G401 (cell line): ENCODE measurements at regions not wholly inside any gene's neighbourhood (a gene's known extent, or its start where the extent isn't known, plus 50 kb on each side); places are given as distances from the start of the nearest gene placed in this dataset.

Experiments used
- DNase-seq: peaks from one replicate; pipeline ENCODE4 v3.0.0-alpha.2; 2015; ENCODE audit warnings: low spot score
- in situ Hi-C: cut with HindIII; loops from 2 replicates; pipeline ENCODE4 v1.10.0; 2016; ENCODE audit warnings: low sequenced_read_pairs, mixed read lengths

DNA sequence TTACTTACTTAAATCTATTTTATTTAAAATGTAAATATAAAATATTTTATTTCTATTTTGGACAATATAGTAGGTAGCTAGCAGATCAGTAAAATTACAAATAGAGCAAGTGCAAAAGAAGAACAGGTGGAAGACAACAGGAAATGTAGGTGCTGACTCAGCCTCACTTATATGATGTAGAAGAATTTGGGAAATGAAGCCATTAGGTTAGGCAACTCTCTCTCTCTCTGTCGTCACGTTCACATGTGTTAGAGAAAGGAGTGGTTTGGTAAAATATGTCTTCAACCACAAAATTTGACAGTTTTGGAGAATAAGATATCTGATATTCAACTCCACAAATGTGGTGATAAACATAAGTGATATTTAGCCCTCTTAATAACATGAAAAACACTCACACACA, 532.5 kb upstream of the KCNMB2 start:
- in situ Hi-C loops: no loop called here
- no peak for DNase-seq

DNA sequence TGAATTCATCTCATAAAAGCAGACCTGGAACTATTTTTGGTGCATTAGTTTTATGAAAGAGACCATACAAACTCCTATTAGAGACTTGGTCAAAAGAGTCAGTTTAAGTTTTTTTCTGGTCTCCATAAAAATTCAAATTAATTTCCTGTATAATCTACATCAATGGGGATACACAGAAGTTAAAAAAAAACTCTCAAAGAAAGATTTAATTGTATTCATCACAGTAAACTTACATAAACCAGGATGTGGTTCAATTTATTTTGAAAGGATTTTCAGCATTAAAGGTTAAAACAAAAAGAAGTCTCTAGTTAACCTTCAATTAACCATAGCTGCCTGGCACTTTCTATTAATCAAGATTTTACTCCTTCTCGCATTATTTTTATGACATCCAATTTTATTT, 530.3 kb upstream of the KCNMB2 start:
- DNase-seq: no peak
- in situ Hi-C loops: no loop called here

DNA sequence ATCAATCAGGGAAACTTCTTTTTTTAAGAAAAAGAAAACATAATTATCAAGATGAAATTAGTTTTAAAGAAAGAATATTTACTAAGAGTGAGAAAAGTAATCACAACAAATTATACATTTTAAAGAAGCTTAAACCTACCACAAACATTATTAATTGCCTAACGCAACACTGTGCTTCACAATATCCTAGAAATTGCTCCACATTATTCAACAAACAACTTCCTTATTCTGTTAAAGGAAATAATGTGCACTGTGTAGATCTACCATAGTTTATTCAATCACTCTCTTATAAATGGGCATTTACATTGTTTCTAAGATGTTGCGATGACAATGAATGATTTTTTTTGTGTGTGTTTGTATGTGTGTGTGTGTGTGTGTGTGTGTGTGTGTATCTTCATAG, 525.9 kb upstream of the KCNMB2 start:
- in situ Hi-C loops: no loop called here
- no peak for DNase-seq

DNA sequence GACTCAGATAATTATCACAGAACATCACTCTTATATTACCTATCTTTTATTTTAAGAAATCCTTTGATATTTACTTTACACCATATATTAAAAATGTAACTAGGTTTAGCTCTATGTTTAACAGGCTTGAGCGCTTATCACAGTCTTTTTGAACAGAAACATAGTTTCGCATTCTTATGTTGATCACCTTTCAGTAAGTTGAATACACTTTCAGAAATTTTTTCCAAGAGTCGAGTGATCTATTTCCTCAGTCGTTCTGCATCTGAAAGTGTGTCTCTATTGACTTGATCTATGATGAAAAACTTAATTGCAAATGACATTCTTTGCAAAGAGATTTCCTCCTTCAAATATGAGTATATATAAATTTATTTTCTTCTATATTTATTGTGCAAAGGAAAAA, 516.6 kb upstream of the KCNMB2 start:
- in situ Hi-C loops: no loop called here
- DNase-seq: no peak

DNA sequence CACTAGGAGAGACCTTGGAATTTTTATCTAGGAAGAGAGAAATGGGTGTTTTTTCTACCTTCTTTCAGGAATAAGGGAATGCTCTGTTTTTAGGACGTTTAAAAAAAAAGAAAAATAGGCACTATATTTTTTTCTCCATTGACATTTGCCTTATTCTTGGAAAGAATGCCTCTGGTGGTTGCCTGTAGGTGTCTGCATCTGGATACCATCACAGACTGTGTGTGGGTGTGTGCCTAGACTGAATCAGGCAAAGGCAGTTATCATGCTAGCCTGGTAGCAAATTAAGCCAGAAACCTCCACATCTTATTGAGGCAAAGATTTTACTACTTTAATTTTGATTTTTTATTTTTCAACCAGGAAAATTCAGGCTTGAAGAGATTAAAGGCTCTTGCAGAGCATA, 513.6 kb upstream of the KCNMB2 start:
- in situ Hi-C loops: no loop called here
- DNase-seq: no peak

DNA sequence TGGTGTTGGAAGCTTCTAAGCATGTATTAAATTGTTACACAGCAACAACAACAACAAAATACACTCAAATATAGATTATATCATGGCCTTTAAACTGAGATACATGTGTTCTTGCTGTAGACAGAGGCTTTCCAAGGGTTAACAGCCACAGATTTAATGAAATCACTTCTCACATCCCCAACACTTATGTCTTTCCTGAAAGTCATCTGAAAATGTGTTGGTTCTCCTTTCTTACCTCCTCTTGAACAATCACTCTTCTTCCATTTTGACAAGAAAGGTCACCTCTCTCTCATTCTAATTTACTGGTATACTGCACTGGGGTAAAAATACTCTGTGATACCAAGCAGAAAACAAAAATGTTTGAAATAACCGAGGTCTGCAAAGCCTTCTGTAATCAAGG, 507.3 kb upstream of the KCNMB2 start:
- in situ Hi-C loops: no loop called here
- DNase-seq: no peak

DNA sequence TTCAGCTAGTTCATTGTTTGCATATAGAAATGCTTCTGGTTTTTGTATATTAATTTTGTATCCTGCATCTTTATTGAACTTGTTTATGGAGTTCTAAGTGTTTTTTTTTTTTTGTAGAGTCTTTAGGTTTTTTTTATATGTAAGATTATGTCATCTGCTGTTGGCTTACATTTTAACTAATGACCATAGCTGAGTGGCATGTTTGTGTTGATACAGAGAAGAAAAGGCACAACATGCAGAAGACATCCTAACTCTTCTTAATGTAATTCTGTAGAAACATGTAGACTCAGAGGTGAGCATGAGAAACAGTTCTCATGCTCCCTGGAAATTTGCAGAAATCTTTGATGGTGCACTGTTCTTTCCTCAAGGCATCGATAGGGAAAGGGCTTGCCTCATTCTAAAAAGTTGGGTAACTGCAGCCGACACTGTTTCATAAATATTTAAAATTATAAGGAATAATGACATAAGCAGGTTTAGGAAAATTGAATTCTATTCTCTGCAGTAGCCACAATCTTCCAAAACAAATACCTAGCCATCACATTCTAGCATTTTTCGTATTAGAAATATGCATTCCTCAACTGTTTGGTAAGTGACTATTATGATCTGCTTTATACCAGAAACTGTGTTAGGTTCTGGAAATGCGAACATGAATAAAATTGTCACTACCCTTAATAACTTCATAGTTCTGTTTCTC, 499.6 kb upstream of the KCNMB2 start:
- DNase-seq: no peak
- in situ Hi-C loops: no loop called here

DNA sequence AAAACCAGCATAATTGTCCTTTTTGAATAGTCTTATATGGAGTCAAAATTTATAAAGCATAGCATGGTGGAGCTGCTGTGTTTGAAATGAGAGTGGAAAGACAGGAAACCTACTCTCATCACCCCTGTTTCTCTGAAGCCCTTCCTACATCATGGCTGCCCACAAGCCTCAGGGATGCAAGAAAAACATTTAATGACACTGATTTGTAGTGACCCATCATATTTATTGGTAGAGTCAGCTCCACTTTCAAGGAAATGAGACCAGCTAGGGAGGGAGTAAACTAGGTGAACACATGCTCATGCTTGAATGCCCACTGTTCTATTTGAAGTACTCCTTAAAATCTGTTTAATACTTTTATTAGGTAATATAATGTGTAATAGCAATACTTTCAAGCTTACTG, 494.3 kb upstream of the KCNMB2 start:
- no peak for DNase-seq
- in situ Hi-C loops: no loop called here

DNA sequence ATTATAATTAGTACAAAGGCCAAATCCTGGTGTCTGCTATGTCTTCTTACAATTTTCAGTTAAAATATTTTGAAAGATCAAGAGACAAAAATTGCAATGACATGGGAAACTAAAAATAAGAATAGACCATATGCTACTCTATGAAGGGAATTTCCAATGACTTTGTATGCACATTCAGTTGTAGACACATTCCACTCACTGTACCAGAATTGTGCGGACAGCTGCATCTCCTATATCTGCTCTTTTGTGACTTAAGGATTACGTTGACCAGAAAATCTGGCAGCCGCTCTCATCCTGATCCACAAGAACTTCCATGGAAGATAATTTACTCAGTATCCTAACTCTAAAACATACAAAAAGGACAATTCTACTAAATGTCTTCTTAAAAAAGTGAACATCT, 493.9 kb upstream of the KCNMB2 start:
- no peak for DNase-seq
- in situ Hi-C loops: no loop called here

DNA sequence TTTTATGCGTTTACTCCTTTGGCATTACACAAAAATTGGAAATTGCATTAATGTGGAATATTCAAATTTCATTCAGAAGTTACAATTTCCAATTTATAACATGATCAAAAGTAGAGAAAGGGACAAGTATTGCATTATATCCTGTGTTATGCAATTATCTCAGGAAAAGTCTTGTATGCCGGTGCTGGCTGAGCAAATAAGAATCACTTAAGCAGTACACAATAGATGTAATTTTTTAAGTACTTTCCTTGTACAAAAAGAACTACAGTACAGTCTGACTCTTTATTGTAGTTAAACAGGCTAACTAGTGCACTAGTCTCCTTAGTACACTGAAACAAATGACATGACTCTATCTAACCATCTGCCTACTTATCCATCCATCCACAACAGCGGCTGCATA, 493.2 kb upstream of the KCNMB2 start:
- no peak for DNase-seq
- in situ Hi-C loops: no loop called here

DNA sequence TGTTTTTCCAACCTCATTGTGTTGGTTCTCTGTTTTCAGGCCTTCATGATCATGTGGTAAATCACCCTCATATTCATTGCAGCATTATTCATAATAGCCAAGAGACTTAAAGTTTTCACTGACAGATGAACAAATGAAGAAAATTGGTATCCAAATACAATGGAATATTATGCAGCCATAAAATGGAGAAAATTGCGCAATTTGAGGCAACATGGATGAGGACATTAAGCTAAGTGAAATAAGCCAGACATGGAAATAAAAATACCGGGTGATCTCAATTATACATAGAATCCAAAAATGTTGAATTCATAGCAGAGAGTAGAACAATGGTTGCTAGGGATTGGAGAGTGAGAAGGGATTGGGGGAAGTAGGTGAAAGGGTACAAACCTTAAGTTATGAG, 491.9 kb upstream of the KCNMB2 start:
- in situ Hi-C loops: no loop called here

DNA sequence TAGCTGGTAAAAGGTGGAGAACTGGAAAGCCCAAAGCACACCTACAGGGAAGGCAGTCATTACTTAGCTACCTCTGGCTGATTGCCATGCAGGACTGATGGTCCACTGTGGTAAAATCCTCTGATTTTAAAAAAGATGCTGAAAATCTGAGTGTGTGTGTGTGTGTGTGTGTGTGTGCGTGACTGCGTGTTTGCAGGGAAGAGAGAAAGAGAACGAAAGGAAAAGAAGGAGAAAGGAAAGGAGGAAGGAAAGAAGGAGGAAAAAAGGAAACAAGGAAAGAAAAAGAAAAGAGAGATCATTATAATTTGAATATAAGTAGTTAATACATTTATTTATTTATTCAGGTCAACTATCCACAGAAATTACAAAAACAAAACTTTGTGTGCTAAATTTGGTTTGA, 488.7 kb upstream of the KCNMB2 start:
- DNase-seq: no peak
- in situ Hi-C loops: no loop called here

More for the DNA sequence above, 491.9 kb upstream of the KCNMB2 start:
- DNase-seq: no peak

DNA sequence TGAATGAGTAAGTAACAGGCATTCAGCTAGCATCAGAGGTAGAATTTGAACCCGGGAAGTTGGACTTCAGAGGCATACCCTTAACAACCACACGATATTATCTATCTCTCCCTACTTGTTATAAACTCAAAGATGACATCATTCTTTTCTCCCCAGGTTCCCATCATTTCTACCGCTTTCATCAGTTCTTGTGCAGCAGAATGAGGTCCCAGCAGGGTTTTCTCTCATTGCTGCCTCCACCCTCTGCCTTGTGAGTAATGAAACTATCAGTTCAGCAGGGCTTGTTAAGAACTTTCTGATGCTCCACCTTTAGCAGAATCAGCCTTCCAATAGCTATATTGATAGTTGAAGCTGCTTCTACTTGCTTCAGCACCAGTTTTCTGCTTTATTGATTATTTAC, 487.5 kb upstream of the KCNMB2 start:
- in situ Hi-C loops: no loop called here

DNA sequence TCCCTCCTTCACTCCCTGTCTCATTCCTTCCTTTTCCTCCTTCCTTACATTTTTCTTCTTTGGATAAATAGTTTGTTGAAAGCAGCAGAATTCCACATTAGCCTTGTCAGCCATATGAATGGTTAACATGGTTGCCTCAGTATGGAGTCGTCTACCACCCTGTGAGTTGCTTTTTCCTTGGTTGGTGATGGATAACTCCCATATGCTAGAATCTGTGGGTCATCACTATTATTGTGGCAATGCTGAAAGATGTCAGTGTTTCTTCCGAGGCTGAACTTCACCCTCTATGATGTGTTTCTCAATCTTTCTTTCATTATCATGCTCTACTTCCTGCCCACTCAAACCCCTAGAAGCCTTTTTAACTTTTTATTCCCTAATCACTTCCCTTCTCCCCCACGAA, 481.8 kb upstream of the KCNMB2 start:
- in situ Hi-C loops: no loop called here
- DNase-seq: no peak

More for the DNA sequence above, 487.5 kb upstream of the KCNMB2 start:
- no peak for DNase-seq

DNA sequence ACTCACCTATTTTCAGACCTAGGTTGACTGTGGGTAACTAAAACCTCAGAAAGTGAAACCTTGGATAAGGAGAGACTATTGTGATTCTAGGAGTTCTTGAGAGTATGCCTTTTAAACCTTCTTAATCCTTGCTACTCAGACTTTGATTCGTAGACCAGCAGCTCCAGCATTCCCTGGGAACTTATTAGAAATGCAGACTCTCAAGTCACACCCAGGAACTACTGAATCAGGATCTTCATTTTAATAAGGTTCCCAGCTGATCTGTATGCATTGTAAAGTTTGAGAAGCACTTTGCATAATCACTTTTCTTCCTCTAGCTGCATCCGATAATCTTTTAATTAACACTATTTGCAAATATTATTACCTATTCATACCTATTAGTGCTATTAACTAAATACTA, 480.3 kb upstream of the KCNMB2 start:
- no peak for DNase-seq
- in situ Hi-C loops: no loop called here

DNA sequence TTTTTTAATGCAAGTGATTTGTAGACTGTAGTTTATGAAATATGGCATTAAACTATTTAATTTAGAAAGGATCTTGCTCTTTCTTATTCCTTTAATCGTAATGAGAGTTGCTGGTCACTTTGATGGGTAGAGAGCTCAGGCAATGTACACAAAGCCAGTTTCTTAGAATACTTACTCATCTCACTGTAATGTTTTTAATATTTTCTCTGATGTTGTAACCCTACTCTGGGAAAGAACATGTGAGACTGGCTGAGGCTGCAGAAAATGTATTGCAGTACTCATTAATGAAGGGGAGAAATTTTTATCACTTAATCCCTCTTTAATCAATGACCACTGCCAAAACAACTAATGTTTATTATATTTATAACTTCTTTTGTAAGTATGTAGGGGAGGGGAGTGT, 479.4 kb upstream of the KCNMB2 start:
- no peak for DNase-seq
- in situ Hi-C loops: no loop called here

DNA sequence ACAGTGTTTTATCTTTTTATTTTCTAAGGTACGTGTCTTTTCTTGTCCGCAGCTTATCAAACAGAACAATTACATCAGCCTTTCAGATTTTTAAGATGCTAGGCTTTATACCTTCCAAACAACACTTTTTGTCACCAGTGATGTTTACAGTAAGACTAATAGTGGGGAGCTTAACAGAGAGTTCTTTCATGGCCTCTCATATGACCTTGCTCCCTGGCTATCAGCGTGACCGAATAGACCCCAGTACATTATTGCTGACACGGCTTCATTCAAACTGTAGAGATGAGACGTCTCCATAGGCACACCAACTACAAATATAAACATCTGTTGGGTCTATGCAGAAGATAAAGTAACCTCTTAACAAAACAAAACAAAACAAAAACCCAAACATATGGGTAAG, 477.6 kb upstream of the KCNMB2 start:
- in situ Hi-C loops: no loop called here
- DNase-seq: no peak

DNA sequence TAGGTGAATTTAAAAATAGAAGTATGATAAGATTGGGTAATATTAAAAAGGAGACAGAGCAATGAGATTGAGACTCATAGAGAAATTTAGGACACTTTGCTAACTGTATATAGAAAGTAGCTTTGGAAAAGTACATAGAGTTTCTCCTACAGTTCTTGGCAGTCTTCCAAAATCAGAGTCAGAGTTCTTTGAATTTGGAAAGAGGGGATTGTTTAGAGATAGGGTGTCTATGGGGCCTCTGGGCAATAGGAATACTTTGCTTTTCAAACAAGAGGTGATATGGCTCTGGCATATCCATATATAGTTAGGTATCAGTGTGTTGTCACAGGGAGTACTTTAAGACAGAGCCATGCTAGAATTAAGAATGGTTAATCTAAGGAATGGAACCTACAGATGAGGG, 477.1 kb upstream of the KCNMB2 start:
- in situ Hi-C loops: no loop called here
- no peak for DNase-seq

DNA sequence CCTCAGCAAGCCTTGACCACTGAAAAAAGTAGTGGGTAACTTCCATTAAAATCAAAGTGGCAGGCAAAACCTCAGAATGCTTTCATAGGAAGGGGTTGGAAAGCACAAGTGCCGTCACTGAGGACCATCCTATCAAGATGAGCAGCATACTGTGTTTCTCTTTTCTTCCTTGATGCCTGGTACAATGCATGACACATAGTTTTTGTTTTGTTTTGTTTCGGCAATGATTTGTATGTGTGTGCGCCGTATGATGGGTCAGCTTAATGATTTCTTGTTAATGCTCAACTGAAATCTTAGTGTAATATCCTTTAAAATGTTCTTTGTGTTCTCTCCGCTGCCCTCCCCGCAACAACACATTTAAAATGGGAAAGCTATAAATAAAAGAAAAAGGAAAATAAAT, 476.4 kb upstream of the KCNMB2 start:
- in situ Hi-C loops: no loop called here
- DNase-seq: no peak

DNA sequence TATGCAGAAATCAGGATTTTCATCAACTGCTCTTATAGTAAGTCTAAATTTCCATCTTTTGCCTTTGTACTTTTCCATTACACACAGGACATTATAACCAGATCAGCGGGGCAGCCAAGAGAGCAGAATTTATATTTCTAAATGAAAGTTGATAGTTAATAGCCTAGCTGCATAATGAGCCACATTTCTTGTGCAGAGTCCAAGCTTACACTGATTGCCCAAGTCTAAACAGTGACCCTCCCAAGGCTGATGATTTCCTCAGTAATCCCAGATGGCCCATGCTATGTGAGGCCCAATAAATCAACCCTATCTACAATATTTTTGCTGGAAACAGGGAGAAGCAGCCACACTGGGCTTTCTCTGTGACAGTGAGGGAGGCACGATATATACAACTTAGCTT, 475.8 kb upstream of the KCNMB2 start:
- in situ Hi-C loops: no loop called here
- DNase-seq: no peak

DNA sequence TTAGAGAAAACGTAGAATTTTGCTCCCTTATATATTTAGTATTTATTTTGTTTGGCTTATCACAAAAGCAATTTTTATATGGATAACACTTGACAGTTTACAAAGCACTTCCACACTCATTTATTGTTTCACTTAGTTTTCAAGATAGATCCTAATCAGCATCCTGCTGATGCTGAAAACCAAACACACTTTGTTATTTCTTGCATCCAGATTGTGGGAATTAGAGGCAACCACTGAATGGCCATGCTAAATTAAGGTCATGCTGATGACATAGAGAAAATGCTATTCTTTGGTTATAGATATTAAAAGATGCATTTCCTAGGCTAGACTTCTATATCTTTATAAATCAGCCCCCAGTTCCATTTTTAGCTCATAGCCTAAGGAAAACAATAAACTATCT, 474.1 kb upstream of the KCNMB2 start:
- in situ Hi-C loops: no loop called here
- no peak for DNase-seq

DNA sequence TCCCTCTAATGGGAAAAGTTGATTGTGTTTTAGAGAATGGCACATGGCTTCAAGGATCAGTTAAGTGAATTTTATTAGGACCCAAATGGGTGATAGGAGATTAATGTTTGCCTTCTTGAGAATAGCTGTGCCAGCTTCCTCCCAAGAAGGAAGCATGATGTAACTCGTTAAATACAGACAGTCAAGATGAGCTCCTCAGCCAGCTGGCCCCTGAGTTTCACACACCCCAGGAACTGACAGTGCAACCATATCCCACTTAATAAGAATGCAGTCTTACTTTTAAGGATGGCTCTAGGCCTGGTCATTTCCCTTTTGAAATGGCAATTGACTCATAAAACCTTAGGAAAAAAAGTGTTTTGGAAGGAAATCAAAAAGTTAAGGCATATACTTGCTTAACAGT, 472.8 kb upstream of the KCNMB2 start:
- in situ Hi-C loops: no loop called here
- DNase-seq: no peak
